ENCODE measurements at regions not wholly inside any gene's neighbourhood (a gene's known extent, or its start where the extent isn't known, plus 50 kb on each side); places are given as distances from the start of the nearest gene placed in this dataset.
"Not testable (repeated sequence)": the region's sequence is repeated elsewhere in the genome, so short reads cannot be mapped to it uniquely, and the experiment has no call there.

DNA sequence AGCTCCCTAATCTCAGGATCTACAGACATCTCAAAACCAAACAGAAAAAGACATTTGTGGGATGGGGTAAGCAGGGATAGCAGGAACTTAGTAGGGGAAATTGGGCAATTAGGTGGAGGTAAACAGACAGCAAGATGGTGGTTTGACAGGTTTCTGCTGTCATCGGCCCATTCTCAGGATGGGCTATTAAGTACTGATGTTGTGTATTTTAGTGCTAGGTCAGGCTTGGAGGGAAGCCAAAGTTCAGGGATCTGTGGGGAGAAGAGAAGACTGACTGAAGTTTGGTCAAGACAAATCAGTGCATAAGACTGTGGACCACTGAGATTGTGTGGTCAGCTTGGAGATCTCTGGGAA is 96.8 kb upstream of the THUMPD2 start:
- H3K27ac ChIP-seq (ENCODE audit: low read depth in 2 of 2, low read length in 2 of 2), result no peak overlapping the region
- H3K4me3 ChIP-seq (ENCODE audit: low read length in 2 of 2), result no peak overlapping the region
- no peaks in the 10 kb centered on the region for H3K9me3 ChIP-seq (ENCODE audit: control insufficient read depth in 2 of 2, low read length in 2 of 2)
- H3K27me3 ChIP-seq (ENCODE audit: control insufficient read depth in 2 of 2, insufficient read depth in 2 of 2, low read length in 2 of 2), result no peaks in the 10 kb centered on the region
- no peak overlapping the region for H3K9ac ChIP-seq (ENCODE audit: low read depth in 1 of 2, low read length in 2 of 2)
- H3K36me3 ChIP-seq (ENCODE audit: control insufficient read depth in 2 of 2, insufficient read depth in 2 of 2, low read length in 2 of 2), result no peaks in the 10 kb centered on the region
- no peaks in the 10 kb centered on the region for H3K4me1 ChIP-seq (ENCODE audit: control insufficient read depth in 2 of 2, insufficient read depth in 2 of 2, low read length in 2 of 2)

DNA sequence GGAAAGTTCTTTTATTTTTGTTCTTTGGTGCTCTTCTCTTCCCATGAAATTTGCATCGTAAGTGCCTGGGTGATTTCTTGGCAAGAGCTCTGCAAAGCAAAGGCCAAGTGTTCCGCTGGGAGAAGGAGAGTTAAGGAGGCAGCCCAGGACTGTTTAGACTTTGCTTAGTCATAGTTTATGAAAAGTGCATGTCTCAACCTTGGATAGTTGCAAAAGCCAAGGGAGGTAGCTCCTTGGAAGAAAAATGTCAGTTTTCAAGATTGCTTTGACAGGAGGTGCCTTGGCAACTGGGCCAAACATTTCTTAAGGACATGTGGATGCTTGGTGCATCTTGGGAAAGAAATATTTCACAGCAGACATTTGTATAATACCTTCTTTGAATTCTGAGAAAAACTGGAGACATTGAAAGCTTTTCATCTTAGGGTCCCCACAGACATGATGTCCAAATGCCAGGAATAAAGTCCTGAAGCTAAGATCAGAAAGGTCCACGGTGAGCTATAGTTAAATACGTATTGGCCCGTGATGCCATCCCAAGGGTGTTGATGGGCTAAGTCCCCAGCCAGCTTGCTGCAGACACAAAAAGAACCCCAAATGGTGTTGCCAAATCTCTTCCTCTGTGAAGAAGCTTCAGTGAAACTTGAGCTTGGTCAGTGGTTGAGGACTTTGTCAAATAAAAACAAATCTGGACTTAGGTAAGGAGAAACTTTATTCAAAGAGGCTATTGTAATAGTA is 96.3 kb upstream of the THUMPD2 start:
- H3K27ac ChIP-seq (ENCODE audit: low read depth in 2 of 2, low read length in 2 of 2), result peak overlapping the region in 1 of 2 donors; percentile 6
- H3K9me3 ChIP-seq (ENCODE audit: control insufficient read depth in 2 of 2, low read length in 2 of 2), result no peaks in the 10 kb centered on the region
- no peak overlapping the region for H3K4me3 ChIP-seq (ENCODE audit: low read length in 2 of 2)
- no peaks in the 10 kb centered on the region for H3K4me1 ChIP-seq (ENCODE audit: control insufficient read depth in 2 of 2, insufficient read depth in 2 of 2, low read length in 2 of 2)
- no peak overlapping the region for H3K9ac ChIP-seq (ENCODE audit: low read depth in 1 of 2, low read length in 2 of 2)
- no peaks in the 10 kb centered on the region for H3K36me3 ChIP-seq (ENCODE audit: control insufficient read depth in 2 of 2, insufficient read depth in 2 of 2, low read length in 2 of 2)
- H3K27me3 ChIP-seq (ENCODE audit: control insufficient read depth in 2 of 2, insufficient read depth in 2 of 2, low read length in 2 of 2), result no peaks in the 10 kb centered on the region

DNA sequence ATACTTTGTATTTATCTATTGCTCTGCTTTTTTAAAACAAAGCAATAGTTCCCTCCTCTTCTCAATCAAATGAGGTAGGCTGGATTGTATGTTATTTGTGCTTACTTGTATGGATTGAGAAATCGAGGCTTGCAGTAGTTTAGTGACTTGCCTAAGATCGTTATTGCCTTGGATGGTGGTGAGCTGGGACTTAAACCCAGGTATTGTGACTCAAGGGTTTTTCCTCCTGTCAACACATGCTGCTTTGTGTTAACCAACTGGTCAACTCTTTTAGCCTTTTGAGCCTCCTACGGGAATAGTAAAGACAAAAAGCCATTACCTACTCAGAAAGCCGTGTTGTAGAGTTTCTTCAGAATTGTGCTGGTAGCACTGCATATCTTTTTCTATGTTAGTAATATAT is 95.2 kb upstream of the THUMPD2 start:
- Histone ChIP-seq H3K36me3 (ENCODE audit: control insufficient read depth in 2 of 2, insufficient read depth in 2 of 2, low read length in 2 of 2) (no peaks in the 10 kb centered on the region), H3K9me3 (ENCODE audit: control insufficient read depth in 2 of 2, low read length in 2 of 2) (no peaks in the 10 kb centered on the region), H3K27me3 (ENCODE audit: control insufficient read depth in 2 of 2, insufficient read depth in 2 of 2, low read length in 2 of 2) (no peaks in the 10 kb centered on the region), H3K4me3 (ENCODE audit: low read length in 2 of 2) (no peak overlapping the region), H3K9ac (ENCODE audit: low read depth in 1 of 2, low read length in 2 of 2) (no peak overlapping the region), H3K27ac (ENCODE audit: low read depth in 2 of 2, low read length in 2 of 2) (no peak overlapping the region), H3K4me1 (ENCODE audit: control insufficient read depth in 2 of 2, insufficient read depth in 2 of 2, low read length in 2 of 2) (no peaks in the 10 kb centered on the region)

DNA sequence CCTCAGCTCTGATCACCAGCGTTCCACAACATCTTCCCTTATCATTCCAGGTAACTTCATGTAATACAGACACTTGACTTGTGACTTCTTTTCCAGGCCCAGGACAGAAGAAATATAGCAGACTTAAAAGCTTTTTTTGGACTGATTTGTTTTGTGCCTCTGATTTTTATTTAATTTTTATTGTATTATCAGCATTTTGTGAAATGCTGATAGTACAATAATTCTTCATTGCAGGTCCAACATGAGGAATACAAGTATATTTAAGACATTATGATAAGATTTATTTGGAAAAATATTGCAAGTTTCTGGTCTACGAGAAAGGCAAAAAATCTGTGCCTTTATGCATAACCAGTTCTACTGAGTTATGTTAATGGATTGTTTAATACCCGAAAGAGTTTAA is 94.5 kb upstream of the THUMPD2 start:
- Histone ChIP-seq H3K4me3 (ENCODE audit: low read length in 2 of 2) (no peak overlapping the region), H3K27me3 (ENCODE audit: control insufficient read depth in 2 of 2, insufficient read depth in 2 of 2, low read length in 2 of 2) (no peaks in the 10 kb centered on the region), H3K9ac (ENCODE audit: low read depth in 1 of 2, low read length in 2 of 2) (no peak overlapping the region), H3K27ac (ENCODE audit: low read depth in 2 of 2, low read length in 2 of 2) (no peak overlapping the region), H3K4me1 (ENCODE audit: control insufficient read depth in 2 of 2, insufficient read depth in 2 of 2, low read length in 2 of 2) (no peaks in the 10 kb centered on the region), H3K9me3 (ENCODE audit: control insufficient read depth in 2 of 2, low read length in 2 of 2) (no peaks in the 10 kb centered on the region), H3K36me3 (ENCODE audit: control insufficient read depth in 2 of 2, insufficient read depth in 2 of 2, low read length in 2 of 2) (no peaks in the 10 kb centered on the region)

DNA sequence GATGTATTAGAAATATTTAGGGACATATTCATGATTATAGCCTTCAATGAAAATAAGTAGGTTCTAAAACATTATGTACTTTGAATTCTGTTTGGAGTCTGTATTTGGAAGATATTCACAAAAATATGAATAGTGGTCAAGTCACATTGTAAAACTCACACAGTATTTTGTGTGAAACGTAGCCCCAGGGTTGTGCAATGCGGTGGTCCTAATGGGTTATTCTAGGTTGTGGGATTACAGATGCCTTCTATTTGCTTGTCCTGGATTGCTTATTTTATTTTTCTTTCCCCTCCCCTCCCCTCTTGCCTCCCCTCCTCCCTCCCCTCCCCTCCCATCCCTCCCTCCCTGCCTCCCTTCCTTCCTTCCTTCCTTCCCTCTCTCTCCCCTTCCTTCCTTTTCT is 93.7 kb upstream of the THUMPD2 start:
- Histone ChIP-seq H3K27me3 (ENCODE audit: control insufficient read depth in 2 of 2, insufficient read depth in 2 of 2, low read length in 2 of 2) (no peaks in the 10 kb centered on the region), H3K27ac (ENCODE audit: low read depth in 2 of 2, low read length in 2 of 2) (no peak overlapping the region), H3K9ac (ENCODE audit: low read depth in 1 of 2, low read length in 2 of 2) (no peak overlapping the region), H3K36me3 (ENCODE audit: control insufficient read depth in 2 of 2, insufficient read depth in 2 of 2, low read length in 2 of 2) (no peaks in the 10 kb centered on the region), H3K4me1 (ENCODE audit: control insufficient read depth in 2 of 2, insufficient read depth in 2 of 2, low read length in 2 of 2) (no peaks in the 10 kb centered on the region), H3K4me3 (ENCODE audit: low read length in 2 of 2) (no peak overlapping the region), H3K9me3 (ENCODE audit: control insufficient read depth in 2 of 2, low read length in 2 of 2) (no peaks in the 10 kb centered on the region)

DNA sequence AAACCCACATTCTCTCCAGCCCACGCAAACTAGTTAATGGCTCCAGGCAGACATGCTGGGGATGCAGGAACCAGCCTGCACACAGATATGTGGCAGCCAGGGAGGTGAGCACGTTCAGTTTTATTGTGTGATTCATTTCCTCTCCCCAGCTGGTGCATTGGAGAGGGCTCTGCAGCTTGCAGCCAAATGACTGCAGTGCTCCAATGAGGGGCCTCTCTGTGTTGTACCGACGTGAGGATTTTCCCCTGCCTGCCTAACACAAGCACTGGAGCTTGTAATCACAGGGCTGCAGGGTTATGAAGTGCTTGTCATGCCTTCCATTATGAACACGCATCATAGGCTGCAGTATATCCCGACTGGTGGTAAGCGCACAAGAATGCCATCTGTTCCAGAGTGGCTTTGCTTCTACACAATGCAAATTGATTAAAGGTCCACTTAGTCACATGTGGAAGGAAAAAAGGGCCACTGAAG is 92.3 kb upstream of the THUMPD2 start:
- Histone ChIP-seq H3K4me1 (ENCODE audit: control insufficient read depth in 2 of 2, insufficient read depth in 2 of 2, low read length in 2 of 2) (no peaks in the 10 kb centered on the region), H3K27ac (ENCODE audit: low read depth in 2 of 2, low read length in 2 of 2) (no peak overlapping the region), H3K9ac (ENCODE audit: low read depth in 1 of 2, low read length in 2 of 2) (no peak overlapping the region)

DNA sequence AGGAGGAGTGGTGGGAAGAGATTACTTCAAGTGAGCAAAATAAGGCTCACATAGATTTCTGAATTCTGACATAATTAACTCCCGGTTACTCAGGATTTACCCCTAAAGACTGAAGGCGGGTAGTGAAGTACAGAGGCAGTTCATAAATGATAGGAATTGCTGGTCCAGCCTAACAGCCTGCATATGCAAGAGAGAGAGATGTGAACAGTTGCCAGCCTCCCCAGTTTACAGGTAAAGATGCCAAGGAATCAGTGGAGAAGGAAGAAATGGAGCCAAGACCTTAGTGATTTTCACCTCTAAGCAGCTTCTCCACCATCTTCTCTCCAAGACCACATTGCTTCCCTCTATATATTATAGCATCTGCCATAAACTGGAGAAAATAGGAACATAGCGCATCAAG is 91.8 kb upstream of the THUMPD2 start:
- Histone ChIP-seq H3K9ac (ENCODE audit: low read depth in 1 of 2, low read length in 2 of 2) (no peak overlapping the region), H3K36me3 (ENCODE audit: control insufficient read depth in 2 of 2, insufficient read depth in 2 of 2, low read length in 2 of 2) (no peaks in the 10 kb centered on the region)

More for the DNA sequence above, 92.3 kb upstream of the THUMPD2 start:
- Histone ChIP-seq H3K9me3 (ENCODE audit: control insufficient read depth in 2 of 2, low read length in 2 of 2) (no peaks in the 10 kb centered on the region), H3K36me3 (ENCODE audit: control insufficient read depth in 2 of 2, insufficient read depth in 2 of 2, low read length in 2 of 2) (no peaks in the 10 kb centered on the region), H3K4me3 (ENCODE audit: low read length in 2 of 2) (no peak overlapping the region), H3K27me3 (ENCODE audit: control insufficient read depth in 2 of 2, insufficient read depth in 2 of 2, low read length in 2 of 2) (no peaks in the 10 kb centered on the region)

DNA sequence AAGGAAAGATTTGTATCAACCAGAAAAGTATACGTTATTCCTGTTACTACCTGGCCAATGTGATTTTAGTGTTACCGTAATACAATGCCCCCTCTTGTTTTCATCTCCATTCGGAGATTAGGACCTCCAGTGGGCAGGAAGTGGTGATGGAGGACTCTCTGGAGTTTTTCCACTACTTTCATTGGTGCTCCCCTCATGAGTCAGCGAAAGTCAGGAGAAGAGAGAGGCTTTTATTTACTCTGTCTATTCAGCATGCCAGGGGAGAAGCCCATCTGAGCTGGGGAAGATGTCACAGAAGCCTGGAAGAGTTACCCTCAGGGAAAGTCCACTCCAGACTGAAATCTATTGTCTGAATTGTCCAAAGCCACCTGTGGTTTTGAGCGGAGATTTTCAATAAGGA is 88.2 kb upstream of the THUMPD2 start:
- H3K36me3 ChIP-seq (ENCODE audit: control insufficient read depth in 2 of 2, insufficient read depth in 2 of 2, low read length in 2 of 2), result no peaks in the 10 kb centered on the region
- no peaks in the 10 kb centered on the region for H3K27me3 ChIP-seq (ENCODE audit: control insufficient read depth in 2 of 2, insufficient read depth in 2 of 2, low read length in 2 of 2)
- H3K9ac ChIP-seq (ENCODE audit: low read depth in 1 of 2, low read length in 2 of 2), result no peak overlapping the region
- H3K27ac ChIP-seq (ENCODE audit: low read depth in 2 of 2, low read length in 2 of 2), result no peak overlapping the region
- no peaks in the 10 kb centered on the region for H3K9me3 ChIP-seq (ENCODE audit: control insufficient read depth in 2 of 2, low read length in 2 of 2)
- no peak overlapping the region for H3K4me3 ChIP-seq (ENCODE audit: low read length in 2 of 2)
- H3K4me1 ChIP-seq (ENCODE audit: control insufficient read depth in 2 of 2, insufficient read depth in 2 of 2, low read length in 2 of 2), result no peaks in the 10 kb centered on the region

More for the DNA sequence above, 91.8 kb upstream of the THUMPD2 start:
- no peak overlapping the region for H3K27ac ChIP-seq (ENCODE audit: low read depth in 2 of 2, low read length in 2 of 2)
- no peaks in the 10 kb centered on the region for H3K4me1 ChIP-seq (ENCODE audit: control insufficient read depth in 2 of 2, insufficient read depth in 2 of 2, low read length in 2 of 2)
- H3K9me3 ChIP-seq (ENCODE audit: control insufficient read depth in 2 of 2, low read length in 2 of 2), result no peaks in the 10 kb centered on the region
- H3K4me3 ChIP-seq (ENCODE audit: low read length in 2 of 2), result no peak overlapping the region
- H3K27me3 ChIP-seq (ENCODE audit: control insufficient read depth in 2 of 2, insufficient read depth in 2 of 2, low read length in 2 of 2), result no peaks in the 10 kb centered on the region

DNA sequence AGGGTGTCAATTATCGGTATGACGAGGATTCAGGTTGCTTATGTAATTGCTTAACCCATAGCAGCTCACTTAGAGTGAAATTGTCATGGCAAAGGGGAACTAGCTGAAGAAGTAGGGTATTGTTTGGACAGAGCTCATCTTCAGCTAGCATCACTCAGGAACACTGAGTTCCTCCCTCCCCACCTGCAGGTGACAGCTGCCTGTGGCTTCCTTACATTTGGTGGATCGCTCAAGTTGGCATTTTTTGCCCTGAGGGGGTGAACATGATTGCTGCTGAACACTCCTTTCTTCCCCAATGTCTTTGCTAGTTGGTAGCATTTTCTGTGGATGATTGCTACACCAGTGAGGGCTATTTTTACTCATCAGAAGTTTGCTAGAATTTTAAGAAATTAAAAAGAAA is 86.7 kb upstream of the THUMPD2 start:
- no peaks in the 10 kb centered on the region for H3K9me3 ChIP-seq (ENCODE audit: control insufficient read depth in 2 of 2, low read length in 2 of 2)
- no peak overlapping the region for H3K4me3 ChIP-seq (ENCODE audit: low read length in 2 of 2)
- no peaks in the 10 kb centered on the region for H3K36me3 ChIP-seq (ENCODE audit: control insufficient read depth in 2 of 2, insufficient read depth in 2 of 2, low read length in 2 of 2)
- H3K9ac ChIP-seq (ENCODE audit: low read depth in 1 of 2, low read length in 2 of 2), result no peak overlapping the region
- H3K27ac ChIP-seq (ENCODE audit: low read depth in 2 of 2, low read length in 2 of 2), result no peak overlapping the region
- H3K4me1 ChIP-seq (ENCODE audit: control insufficient read depth in 2 of 2, insufficient read depth in 2 of 2, low read length in 2 of 2), result no peaks in the 10 kb centered on the region
- no peaks in the 10 kb centered on the region for H3K27me3 ChIP-seq (ENCODE audit: control insufficient read depth in 2 of 2, insufficient read depth in 2 of 2, low read length in 2 of 2)

DNA sequence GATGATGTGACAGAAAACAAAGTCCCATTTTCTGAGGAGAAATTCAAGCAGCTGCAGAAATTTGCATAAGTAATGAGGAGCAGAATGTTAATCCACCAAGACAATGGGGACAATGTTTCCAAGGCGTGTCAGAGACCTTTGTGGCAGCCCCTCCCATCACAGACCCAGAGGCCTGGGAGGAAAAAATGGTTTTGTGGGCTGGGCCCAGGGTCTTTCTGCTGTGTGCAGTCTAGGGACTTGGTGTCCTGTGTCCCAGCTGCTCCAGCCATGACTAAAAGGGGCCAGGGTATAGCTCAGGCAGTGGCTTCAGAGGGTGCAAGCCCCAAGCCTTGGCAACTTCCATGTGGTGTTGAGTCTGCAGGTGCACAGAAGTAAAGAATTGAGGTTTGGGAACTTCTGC is 84.6 kb upstream of the THUMPD2 start:
- not testable (repeated sequence) for H3K27ac ChIP-seq (ENCODE audit: low read depth in 2 of 2, low read length in 2 of 2); H3K36me3 ChIP-seq (ENCODE audit: control insufficient read depth in 2 of 2, insufficient read depth in 2 of 2, low read length in 2 of 2); H3K9ac ChIP-seq (ENCODE audit: low read depth in 1 of 2, low read length in 2 of 2); H3K4me1 ChIP-seq (ENCODE audit: control insufficient read depth in 2 of 2, insufficient read depth in 2 of 2, low read length in 2 of 2); H3K9me3 ChIP-seq (ENCODE audit: control insufficient read depth in 2 of 2, low read length in 2 of 2); H3K4me3 ChIP-seq (ENCODE audit: low read length in 2 of 2); H3K27me3 ChIP-seq (ENCODE audit: control insufficient read depth in 2 of 2, insufficient read depth in 2 of 2, low read length in 2 of 2)

DNA sequence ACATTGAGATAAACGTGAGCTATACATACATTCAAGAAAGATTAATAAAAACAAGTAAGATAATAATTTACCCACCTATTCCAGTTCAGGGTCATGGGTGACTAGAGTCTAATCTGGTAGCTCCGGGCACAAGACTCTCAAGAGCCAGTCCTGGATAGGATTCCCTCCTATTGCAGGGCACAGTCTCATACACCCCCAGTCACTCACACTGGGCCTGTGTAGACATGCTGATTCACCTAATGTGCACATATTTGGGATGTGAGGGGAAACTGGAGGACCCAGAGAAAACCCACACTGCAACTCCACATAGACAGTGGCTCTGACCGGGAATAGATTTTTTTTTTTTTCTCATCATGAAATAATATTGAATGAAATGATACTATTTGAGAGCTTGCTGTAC is 81.5 kb upstream of the THUMPD2 start:
- H3K4me3 ChIP-seq (ENCODE audit: low read length in 2 of 2), result no peak overlapping the region
- H3K4me1 ChIP-seq (ENCODE audit: control insufficient read depth in 2 of 2, insufficient read depth in 2 of 2, low read length in 2 of 2), result no peaks in the 10 kb centered on the region
- H3K9ac ChIP-seq (ENCODE audit: low read depth in 1 of 2, low read length in 2 of 2), result no peak overlapping the region
- no peaks in the 10 kb centered on the region for H3K9me3 ChIP-seq (ENCODE audit: control insufficient read depth in 2 of 2, low read length in 2 of 2)
- no peak overlapping the region for H3K27ac ChIP-seq (ENCODE audit: low read depth in 2 of 2, low read length in 2 of 2)
- H3K27me3 ChIP-seq (ENCODE audit: control insufficient read depth in 2 of 2, insufficient read depth in 2 of 2, low read length in 2 of 2), result no peaks in the 10 kb centered on the region
- H3K36me3 ChIP-seq (ENCODE audit: control insufficient read depth in 2 of 2, insufficient read depth in 2 of 2, low read length in 2 of 2), result no peaks in the 10 kb centered on the region

Data from mucosa of rectum (tissue), 2 donors.